ENCODE measurements at regions not wholly inside any gene's neighbourhood (a gene's known extent, or its start where the extent isn't known, plus 50 kb on each side); places are given as distances from the start of the nearest gene placed in this dataset.
"Not testable (repeated sequence)": the region's sequence is repeated elsewhere in the genome, so short reads cannot be mapped to it uniquely, and the experiment has no call there.

DNA sequence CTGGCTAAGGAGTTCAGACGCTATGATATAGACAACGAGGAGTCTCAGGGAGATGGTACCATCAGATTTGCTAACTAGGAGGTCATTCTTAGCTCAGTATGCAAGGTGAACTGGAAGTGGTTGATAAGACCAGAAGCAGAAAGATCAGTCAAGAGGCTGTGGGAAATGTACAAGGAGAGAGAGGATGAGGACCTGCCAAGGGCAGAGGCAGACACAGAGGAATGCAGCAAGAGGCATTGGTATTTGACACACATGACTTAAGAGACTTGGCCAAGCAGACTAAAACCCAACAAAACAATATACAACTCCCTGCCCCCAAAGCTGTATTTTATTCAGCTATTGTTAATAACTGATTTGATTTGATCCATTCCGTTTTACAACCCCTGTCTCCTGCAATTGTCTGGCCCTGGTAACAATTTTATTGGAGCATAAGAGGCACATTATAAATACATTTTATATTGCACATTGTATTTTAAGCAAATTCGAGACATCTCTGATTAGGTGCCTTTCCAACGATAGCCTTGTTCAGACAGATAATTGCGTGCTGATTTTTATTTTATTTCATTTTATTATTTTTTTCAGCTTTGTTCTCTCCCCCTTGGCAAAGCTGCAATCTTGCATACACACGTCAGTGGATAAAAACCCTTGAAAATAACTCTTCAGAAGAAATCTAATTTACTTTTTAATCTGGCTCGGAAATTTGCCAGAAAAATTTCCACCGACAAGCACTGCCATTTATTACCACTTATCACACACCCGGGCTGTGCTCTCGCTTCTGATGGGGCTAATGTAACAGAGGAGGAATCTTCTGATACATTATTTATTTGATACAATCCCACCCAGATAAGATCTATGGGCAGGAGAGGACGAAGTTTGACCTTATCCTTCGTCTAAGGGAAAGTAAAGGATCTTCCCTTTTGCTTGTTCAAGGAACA, 237.8 kb downstream of the NXPE2 start:
- H3K4me3 ChIP-seq (ENCODE audit: low read length) = no peak overlapping the region
- DNase-seq (ENCODE audit: low read depth, low spot score) = no peak

DNA sequence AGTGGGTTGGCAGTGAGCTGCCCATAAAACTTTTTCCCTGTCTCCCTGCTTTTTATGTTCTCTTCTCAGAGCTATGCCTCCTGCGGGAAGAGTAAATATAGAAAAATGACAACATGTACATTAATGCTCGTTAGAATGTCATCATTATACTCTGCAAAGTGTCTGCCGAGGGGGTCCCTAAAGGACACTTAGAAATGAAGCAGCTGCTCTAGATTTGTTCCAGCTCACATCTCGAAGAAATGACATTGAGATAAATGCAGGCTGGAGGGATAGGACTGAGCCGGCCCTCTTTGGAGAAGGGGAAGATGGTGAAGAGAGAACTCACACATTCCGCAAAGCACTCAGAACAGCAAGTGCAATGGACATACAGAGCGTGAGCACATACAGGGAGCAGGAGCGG, 240.0 kb downstream of the NXPE2 start:
- H3K4me3 ChIP-seq (ENCODE audit: low read length) = no peak overlapping the region
- no peak for DNase-seq (ENCODE audit: low read depth, low spot score)

DNA sequence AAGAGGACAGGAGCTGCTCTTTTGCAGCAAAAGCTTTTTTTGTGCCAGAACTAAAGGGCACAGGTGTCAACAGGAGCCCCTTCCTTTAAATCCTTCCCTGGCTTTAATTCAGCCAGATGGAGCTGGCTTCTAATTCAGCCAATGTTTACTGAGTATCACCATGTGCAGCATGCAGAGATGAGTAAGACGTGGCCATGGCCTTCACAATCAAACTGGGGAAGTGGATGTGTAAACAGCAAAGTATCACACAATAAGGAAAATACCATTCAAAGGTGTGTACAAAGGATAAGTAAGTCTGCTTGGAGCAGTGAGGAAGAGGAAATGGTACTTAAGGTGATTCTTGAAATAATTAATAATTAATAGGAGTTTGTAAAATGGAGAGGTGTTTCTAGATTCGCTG, 243.4 kb downstream of the NXPE2 start:
- no peak overlapping the region for H3K4me3 ChIP-seq (ENCODE audit: low read length)
- no peak for DNase-seq (ENCODE audit: low read depth, low spot score)

DNA sequence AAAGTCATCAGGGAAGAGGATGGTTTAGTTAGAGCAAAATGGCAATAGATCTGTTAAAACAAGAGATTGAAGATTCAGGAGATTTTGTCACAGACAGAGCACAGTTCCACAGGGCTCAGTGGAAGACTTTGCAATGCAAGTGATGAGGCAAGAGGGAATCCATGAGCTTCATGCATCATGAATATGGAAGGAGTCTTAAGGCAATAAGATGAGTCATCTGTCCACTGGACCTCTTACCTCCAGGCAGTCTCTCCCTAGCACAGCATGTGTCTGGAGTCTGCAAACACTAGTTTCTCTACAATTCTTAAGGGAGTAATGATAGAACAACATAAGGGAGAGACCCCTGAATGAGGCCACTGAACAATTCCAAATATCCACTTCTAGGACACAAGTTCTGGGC, 245.7 kb downstream of the NXPE2 start:
- no peak for DNase-seq (ENCODE audit: low read depth, low spot score)
- no peak overlapping the region for H3K4me3 ChIP-seq (ENCODE audit: low read length)

DNA sequence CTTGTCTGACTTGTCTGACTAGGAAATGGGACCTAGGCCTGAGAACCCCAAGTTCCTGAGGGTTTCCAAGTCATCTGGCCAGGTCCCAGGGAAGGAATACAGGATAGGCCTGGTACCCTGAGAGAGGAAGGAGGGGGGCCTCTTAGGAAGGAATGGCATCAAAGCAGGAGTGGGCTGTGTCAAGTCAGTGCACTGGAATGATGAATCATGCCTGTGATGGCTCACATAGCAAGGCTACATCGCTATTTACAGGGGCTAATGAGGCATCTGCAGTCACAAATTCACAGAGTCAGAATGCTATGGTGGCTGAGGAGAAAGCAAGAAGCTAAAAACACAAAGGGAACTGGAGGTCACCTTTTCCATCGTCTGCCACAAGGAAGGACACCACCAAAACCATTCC, 247.3 kb downstream of the NXPE2 start:
- H3K4me3 ChIP-seq (ENCODE audit: low read length) = no peak overlapping the region
- DNase-seq (ENCODE audit: low read depth, low spot score) = no peak

DNA sequence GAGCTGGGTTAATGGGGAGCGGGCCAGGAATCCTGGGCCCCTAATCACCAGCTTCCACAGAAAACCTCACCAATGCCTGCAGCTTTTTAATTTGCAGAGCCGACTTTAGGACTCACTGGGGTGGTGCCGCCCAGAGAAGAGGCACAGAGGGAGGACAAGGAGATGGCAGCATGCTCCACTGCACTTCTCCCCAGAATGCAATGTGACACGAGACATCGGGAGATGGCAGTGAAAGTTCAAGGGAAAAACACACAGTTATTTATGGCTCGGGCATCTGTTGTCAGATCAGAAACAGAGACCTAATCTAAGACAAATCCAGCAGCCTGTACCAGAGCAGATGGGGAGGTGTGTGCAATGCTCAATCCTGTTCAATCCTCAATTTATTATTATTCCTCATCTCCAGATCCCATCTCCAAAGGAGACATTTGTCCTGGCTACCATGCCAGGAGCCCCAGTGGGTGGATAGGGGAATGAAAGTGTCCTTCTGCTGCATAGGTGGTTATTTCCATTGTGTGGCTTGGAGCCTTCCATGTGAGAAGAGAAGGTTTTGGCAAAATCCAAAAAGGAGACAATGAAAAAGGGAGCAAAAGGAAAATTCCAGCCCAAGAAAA, 250.0 kb downstream of the NXPE2 start:
- DNase-seq (ENCODE audit: low read depth, low spot score) = no peak
- no peak overlapping the region for H3K4me3 ChIP-seq (ENCODE audit: low read length)

DNA sequence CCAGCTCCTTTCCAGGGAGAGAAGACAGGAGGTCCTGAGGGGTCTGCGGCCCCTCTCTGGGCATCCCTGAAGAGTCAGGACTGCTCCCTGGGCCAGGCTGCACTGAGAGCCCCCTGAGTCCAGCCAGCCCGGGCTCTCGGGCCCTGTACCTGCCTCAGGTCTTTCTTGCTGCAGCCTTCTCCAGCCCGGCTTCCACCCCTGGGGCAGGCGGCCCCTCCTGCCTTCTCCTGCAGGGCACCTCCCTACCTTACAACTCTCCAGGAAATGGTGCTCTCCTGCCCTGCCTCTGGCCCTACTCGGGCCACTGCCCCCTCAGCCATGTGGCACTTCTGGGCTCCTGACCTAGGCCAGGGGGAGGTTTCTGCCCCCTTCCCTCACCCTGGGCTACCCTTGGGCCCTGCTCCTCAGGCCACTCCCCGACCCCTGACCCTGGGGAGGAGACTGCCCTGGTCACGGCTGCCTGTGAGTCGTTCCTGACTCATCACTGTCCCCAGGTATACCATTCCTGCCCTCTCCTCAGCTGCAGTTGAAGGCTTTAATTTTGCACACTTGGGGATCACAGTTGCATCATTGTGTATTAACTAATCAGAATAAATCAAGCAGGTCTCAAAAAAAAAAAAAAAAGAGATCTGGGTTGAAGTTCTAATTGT, 251.1 kb downstream of the NXPE2 start:
- DNase-seq (ENCODE audit: low read depth, low spot score) = no peak

DNA sequence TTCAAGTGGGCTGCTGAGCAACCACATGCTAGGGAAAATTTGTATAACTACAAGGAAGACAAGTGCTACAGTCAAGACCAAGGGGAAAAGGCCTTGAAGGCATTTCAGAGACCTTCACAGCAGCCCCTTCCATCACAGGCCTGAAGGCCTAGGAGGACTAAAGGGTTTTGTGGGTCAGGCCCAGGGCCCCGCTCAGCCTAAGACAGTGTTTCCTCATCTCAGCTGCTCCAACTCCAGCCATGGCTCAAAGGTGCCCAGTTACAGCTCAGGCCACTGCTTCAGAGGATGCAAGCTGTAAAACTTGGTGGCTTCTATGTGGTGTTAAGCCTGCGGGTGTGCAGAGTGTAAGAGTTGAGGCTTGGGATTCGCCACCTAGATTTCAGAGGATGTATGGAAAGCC, 260.5 kb downstream of the NXPE2 start:
- no peak overlapping the region for H3K4me3 ChIP-seq (ENCODE audit: low read length)
- no peak for DNase-seq (ENCODE audit: low read depth, low spot score)

More for the DNA sequence above, 251.1 kb downstream of the NXPE2 start:
- no peak overlapping the region for H3K4me3 ChIP-seq (ENCODE audit: low read length)

DNA sequence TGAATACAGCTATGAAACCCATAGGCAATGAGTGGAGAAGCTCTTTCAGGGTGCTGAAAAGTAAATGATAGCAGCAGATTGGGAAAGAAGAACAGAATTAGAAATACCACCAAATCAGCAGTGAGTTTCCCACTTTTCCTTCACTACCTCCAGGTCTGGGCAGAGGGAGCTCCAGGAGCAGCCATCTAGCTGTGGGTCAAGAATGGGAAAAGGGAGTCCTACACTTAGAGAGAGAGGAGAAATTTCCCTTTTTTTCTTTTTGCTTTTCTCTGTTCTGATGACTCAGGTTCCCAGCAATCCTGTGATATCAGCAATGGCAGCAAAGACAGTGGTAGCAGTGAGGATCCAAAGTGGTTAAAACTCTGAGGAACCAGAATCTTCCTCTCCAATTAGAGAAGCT, 263.9 kb downstream of the NXPE2 start:
- no peak overlapping the region for H3K4me3 ChIP-seq (ENCODE audit: low read length)
- no peak for DNase-seq (ENCODE audit: low read depth, low spot score)

DNA sequence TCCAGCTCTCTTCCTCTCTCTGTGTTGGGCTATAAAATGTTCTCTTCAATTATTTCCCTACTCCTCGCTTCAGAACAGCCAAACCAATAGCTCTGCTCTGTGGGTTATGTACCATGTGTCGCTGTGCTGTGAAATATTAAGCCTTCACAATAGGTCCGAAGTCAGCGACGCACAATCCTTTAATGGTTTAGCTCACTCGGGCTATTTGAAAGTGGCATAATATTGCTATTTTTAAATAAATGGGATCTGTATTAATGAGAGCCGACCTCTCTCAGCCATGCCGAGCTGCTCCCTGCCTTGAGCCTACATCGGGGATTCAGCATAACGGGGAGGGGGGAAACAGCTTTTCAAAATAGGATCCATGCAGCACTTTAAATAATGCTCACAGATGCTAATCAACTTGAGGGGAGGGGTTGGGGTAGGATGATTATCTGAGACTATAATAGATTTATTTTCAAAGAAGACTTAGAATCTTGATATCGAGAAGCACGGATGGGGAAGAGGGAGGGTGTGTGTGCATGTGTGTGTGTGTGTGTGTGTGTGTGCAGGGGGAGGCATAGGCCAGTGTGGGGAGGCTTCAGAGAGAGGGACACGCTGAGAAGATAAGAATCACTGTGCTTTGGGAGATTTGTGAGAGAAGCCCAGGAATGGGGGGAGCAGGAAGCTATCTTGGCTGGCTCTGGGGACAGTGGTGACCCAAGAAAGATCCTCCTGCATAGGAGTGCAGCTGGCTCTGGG, 271.5 kb downstream of the NXPE2 start:
- DNase-seq (ENCODE audit: low read depth, low spot score) = no peak
- H3K4me3 ChIP-seq (ENCODE audit: low read length) = no peak overlapping the region

DNA sequence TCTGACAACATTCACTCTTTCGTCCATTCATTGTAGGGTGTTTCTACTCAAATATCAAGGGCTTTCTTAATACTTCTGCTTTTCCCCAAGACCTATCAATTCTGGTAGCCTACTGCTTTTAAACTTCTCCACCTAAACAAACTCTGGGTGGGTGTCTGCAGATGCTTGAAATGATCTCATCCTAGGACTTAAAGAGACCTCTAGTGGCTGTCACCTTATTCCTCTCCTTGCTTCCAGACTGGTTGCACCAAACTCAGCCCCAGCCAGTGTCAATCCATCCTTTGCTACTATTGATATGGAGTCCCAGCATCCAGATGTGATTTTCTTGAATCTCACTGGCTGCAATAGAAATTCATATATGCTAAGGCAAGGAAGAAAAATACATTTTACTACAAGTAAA, 274.7 kb downstream of the NXPE2 start:
- DNase-seq (ENCODE audit: low read depth, low spot score) = peak; percentile 52
- no peak overlapping the region for H3K4me3 ChIP-seq (ENCODE audit: low read length)

DNA sequence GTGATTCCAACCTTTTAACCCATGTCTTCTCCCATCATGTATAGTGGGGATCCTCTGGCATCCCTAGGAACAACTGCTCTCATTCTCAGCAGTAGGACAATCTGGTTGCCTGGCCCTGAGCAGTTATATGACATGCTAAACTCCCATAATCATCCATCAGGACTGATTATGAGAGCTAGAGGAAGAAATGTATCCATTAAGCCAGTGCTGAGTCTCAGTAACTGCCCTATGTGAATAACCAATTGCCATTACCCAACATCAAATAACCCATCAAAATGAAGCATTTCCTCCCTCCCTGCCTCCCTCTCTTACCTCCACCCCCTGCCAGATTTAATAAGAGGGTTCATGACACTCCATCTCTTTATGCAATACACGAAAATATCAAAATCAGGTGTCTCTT, 277.6 kb downstream of the NXPE2 start:
- H3K4me3 ChIP-seq (ENCODE audit: low read length) = no peak overlapping the region
- no peak for DNase-seq (ENCODE audit: low read depth, low spot score)

DNA sequence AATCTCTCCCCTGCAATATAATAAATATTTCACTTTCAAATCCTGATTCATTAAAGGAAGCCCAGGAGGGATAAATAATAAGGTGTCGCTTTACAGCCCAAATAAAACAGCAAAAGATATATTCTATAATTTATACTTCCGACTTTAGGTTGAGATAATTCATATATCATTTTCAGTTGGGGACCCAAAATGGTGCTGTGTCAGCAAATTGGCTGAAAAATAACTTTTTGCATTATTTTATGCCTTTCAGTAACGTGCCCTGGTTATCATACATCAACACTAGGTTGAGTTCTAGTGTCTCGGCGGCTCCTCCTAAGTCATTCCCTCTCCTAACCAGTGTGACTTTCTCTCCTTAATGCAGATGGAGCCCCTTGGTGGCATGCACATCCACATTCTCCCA, 278.2 kb downstream of the NXPE2 start:
- no peak for DNase-seq (ENCODE audit: low read depth, low spot score)
- no peak overlapping the region for H3K4me3 ChIP-seq (ENCODE audit: low read length)

DNA sequence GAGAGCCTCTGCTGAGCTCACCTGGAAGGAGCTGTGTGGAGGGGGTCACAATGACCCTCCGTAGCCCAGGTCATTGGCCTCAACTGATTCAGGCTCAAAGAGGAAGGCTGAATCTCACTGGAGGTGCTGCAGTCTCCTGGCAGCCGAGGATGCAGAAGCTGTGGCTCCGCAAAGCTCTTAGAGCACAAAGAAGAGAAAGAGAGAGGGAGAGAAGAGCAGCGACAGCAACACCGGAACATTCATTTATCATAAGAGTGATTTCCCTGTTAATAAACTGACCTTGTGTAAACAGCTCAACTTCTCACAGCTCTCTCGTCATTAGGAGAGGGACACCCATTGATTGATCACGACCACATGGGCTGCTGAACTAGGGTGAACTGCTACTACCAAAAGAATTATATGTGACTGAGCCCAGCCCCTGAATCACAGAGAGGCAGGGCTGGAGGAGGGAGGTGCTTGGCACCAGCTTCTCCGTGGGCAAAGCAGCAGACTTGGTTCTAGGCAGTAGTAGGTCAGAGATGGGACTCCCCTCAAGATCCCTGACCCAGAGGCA, 281.7 kb downstream of the NXPE2 start:
- DNase-seq (ENCODE audit: low read depth, low spot score) = no peak
- H3K4me3 ChIP-seq (ENCODE audit: low read length) = no peak overlapping the region

DNA sequence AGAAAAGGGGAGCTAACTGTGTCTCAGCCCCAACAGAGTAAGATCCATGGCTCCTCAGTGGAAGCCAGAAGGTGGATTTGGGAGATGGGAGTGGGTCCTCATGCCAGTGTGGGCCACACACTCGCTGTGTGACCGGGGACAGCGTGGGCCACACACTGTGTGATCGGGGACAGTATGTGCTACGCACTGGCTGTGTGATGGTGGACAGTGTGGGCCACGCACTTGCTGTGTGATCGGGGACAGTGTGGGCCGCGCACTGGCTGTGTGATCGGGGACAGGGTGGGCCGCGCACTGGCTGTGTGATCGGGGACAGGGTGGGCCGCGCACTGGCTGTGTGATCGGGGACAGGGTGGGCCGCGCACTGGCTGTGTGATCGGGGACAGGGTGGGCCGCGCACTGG, 282.5 kb downstream of the NXPE2 start:
- DNase-seq (ENCODE audit: low read depth, low spot score); H3K4me3 ChIP-seq (ENCODE audit: low read length): not testable (repeated sequence)

DNA sequence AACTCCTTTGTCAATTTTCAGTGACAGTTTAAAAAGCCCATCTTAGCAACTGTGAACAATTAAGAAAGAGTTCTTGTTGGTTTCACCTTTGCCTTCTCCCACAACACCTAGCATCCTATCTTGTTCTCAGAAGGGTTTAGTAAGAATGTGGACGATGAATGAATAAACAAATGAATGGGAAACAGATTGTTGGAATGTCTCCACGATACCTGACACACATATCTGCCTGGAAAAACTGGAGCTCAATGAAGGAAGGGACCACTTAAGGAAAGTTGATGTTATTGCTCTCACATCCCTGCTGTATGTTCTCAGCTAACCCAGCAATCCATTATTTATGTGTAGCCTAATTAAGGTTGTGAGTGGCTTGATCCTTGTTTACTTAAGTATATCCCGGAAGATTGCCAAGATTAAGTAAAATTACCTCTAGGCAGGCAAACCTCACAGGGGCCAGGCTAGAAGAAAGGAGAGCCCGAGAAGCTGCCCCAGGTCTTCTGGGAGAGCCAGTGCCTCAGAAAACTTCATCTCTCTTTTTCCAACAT, 286.4 kb downstream of the NXPE2 start:
- H3K4me3 ChIP-seq (ENCODE audit: low read length) = no peak overlapping the region
- DNase-seq (ENCODE audit: low read depth, low spot score) = no peak

DNA sequence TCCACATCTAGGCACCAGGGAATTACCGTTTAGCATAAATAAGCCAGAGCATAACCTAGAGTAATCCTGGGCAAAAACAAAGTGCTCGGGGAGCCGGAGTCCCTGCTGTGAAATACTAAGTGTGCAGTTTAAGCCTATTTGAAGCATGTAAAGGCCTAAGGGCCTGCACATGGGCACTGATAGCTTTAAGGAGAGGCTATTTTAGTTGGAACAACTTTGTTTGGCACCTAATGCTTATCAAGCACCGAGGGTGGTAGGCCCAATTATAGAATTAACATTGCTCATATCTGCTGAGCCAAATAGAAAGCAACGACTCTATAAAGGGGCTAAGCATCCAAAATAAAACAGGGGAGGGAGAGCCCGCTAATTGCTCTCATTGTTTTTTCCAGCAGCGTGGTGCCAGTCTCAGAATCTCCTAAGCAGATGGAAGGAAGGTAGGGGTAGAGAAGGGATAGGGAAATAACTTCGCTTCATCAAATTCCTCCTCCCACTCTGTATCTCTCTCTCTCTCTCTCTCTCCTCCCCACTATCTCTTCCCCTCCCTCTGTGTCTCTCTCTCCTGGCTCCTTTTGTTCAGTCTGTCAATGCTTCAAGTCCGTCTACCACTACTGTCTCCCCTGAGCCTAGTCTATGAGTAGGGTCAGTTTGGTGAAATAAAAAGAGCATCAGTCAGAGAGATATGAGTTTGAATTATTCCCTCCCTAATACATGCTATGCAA, 292.8 kb downstream of the NXPE2 start:
- no peak overlapping the region for H3K4me3 ChIP-seq (ENCODE audit: low read length)
- no peak for DNase-seq (ENCODE audit: low read depth, low spot score)

DNA sequence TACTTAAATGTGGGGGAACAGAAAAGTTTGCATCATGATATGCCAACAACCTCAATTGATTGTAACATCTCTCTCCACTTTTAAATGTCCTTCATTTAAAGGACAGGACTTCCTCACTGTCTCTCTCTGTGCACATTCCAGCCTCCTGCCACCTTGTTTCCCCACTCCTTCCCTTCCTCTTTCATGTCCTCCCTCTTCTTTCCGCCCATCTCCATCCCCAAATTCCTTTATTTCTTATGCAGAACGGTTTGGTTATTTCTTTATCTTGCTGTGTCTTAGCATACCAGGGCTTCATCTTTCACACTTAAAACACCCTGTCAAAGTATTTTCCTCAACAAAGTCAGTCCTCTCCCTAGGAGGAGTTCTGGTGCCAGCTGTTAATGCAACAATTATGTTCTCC, 293.8 kb downstream of the NXPE2 start:
- DNase-seq (ENCODE audit: low read depth, low spot score) = no peak
- H3K4me3 ChIP-seq (ENCODE audit: low read length) = no peak overlapping the region

All from Jurkat, Clone E6-1 (cell line).